Adrenal gland (tissue), 5 donors: ENCODE measurements at regions not wholly inside any gene's neighbourhood (a gene's known extent, or its start where the extent isn't known, plus 50 kb on each side); places are given as distances from the start of the nearest gene placed in this dataset.

ENCODE experiments used
- POLR2A ChIP-seq, 2 donors: fragments of 450-650 bp; IDR thresholded peaks; one replicate each; pipeline ENCODE4 v1.6.1; 2017; ENCODE audit warnings: antibody characterized with exemption in 2 of 2, mild to moderate bottlenecking in 2 of 2, moderate library complexity in 1 of 2
- TF ChIP-seq, protein P1 (sequence below), 6 experiments: fragments of 450-650 bp in 4 of 6; fragments of 200-600 bp in 2 of 6; sonication (generic) in 1 of 6; IDR thresholded peaks; 1 replicate in 5 of 6; 2 replicates in 1 of 6; pipeline versions ENCODE4 v1.5.1 to v1.8.0; 2016 to 2021; ENCODE audit warnings: antibody characterized with exemption in 6 of 6, mild to moderate bottlenecking in 2 of 6, moderate library complexity in 1 of 6
- donor health status: DM: no; HTN: no; CAD: no.

DNA sequence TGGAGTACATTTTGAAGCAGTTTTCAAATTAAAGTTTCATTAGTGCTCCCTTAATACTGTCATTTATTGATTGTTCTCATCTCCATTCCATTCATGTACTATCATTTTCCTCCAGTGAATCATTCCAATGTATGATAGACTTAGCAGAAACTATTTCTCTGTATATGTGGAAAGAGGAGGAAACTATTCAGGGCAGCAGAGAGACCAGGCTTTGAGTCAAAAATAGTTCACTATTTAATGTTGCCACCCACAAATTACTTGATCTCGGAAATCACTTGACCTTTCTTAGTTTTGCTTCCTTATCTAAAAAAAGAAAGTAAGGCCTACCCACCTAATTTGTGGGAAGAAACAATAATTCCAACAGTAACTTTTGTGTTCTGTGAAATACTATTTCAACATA lies 610.5 kb upstream of the ZNF385D start:
- TF ChIP-seq, protein P1, sequence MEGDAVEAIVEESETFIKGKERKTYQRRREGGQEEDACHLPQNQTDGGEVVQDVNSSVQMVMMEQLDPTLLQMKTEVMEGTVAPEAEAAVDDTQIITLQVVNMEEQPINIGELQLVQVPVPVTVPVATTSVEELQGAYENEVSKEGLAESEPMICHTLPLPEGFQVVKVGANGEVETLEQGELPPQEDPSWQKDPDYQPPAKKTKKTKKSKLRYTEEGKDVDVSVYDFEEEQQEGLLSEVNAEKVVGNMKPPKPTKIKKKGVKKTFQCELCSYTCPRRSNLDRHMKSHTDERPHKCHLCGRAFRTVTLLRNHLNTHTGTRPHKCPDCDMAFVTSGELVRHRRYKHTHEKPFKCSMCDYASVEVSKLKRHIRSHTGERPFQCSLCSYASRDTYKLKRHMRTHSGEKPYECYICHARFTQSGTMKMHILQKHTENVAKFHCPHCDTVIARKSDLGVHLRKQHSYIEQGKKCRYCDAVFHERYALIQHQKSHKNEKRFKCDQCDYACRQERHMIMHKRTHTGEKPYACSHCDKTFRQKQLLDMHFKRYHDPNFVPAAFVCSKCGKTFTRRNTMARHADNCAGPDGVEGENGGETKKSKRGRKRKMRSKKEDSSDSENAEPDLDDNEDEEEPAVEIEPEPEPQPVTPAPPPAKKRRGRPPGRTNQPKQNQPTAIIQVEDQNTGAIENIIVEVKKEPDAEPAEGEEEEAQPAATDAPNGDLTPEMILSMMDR (IDR thresholded peaks at IDR 0.05): no peak
- TF ChIP-seq POLR2A (IDR thresholded peaks at IDR 0.05): no peak
